ENCODE measurements at regions not wholly inside any gene's neighbourhood (a gene's known extent, or its start where the extent isn't known, plus 50 kb on each side); places are given as distances from the start of the nearest gene placed in this dataset.

GRCh38 chr5:86447362-86447761 lies 170.4 kb upstream of the COX7C start:
- in situ Hi-C loops (cut with MboI) (no loop called here), intact Hi-C loops (cut with micrococcal nuclease; ENCODE audit: unreplicated experiment) (no loop called here)
- Histone ChIP-seq H3K9ac (ENCODE audit: control insufficient read depth, insufficient read depth, low read length) (no peak overlapping the region), H3K4me3 (no peak overlapping the region), H3K36me3 (ENCODE audit: control insufficient read depth in 2 of 2, insufficient read depth in 2 of 2, low read length in 1 of 2) (no peaks in the 10 kb centered on the region), H2AFZ (ENCODE audit: control insufficient read depth, low read depth, low read length) (no peak overlapping the region), H3K9me3 (replicated peaks; ENCODE audit: control insufficient read depth, insufficient read depth, low read length) (no peaks in the 10 kb centered on the region), H3K4me2 (ENCODE audit: control insufficient read depth, insufficient read depth) (no peak overlapping the region), H3K27me3 (replicated peaks in 1 of 2; ENCODE audit: control insufficient read depth in 2 of 2, insufficient read depth in 2 of 2, low read length in 1 of 2) (no peaks in the 10 kb centered on the region; a peak in 1 of 4 replicates), H3K79me2 (ENCODE audit: control insufficient read depth, insufficient read depth, low read length) (no peaks in the 10 kb centered on the region), H3K27ac (ENCODE audit: control insufficient read depth, insufficient read depth) (no peak overlapping the region), H4K20me1 (ENCODE audit: control insufficient read depth, insufficient read depth) (no peaks in the 10 kb centered on the region), H3K4me1 (ENCODE audit: control insufficient read depth, insufficient read depth, low read length) (no peaks in the 10 kb centered on the region)
- DNase-seq (ENCODE audit: low read depth, low spot score) (no peak), ATAC-seq (no peak), FAIRE-seq (no peak)
- ChIA-PET POLR2A (no interaction called here), SMC1A (ENCODE audit: uncharacterized antibody, unreplicated experiment) (no interaction called here), RAD21 (ENCODE audit: unreplicated experiment) (no interaction called here), CTCF (no interaction called here)
- TF ChIP-seq KAT2A (conservative IDR thresholded peaks at IDR 0.05; ENCODE audit: control insufficient read depth, low read depth, low read length), result no peak
- 0% methylated on average over 1 of the region's 1 CpG for WGBS (ENCODE audit: insufficient coverage, insufficient replicate concordance, low lambda C conversion rate, missing lambda C conversion rate)
- no TSS peak for BruUV-seq (replicated peaks)

GRCh38 chr5:86452251-86452650 lies 165.5 kb upstream of the COX7C start:
- intact Hi-C loops (cut with micrococcal nuclease; ENCODE audit: unreplicated experiment), result no loop called here
- ChIA-PET RAD21 (ENCODE audit: unreplicated experiment) (no interaction called here), POLR2A (no interaction called here), SMC1A (ENCODE audit: uncharacterized antibody, unreplicated experiment) (no interaction called here), CTCF (no interaction called here)
- H3K4me2 ChIP-seq (ENCODE audit: control insufficient read depth, insufficient read depth), result no peak overlapping the region
- no peaks in the 10 kb centered on the region for H3K9me3 ChIP-seq (replicated peaks; ENCODE audit: control insufficient read depth, insufficient read depth, low read length)
- H3K36me3 ChIP-seq (ENCODE audit: control insufficient read depth in 2 of 2, insufficient read depth in 2 of 2, low read length in 1 of 2), result no peaks in the 10 kb centered on the region
- FAIRE-seq, result no peak
- no peaks in the 10 kb centered on the region for H3K27me3 ChIP-seq (replicated peaks in 1 of 2; ENCODE audit: control insufficient read depth in 2 of 2, insufficient read depth in 2 of 2, low read length in 1 of 2)
- H3K27ac ChIP-seq (ENCODE audit: control insufficient read depth, insufficient read depth), result no peak overlapping the region
- BruUV-seq (replicated peaks), result no TSS peak
- no peak overlapping the region for H2AFZ ChIP-seq (ENCODE audit: control insufficient read depth, low read depth, low read length)
- H3K9ac ChIP-seq (ENCODE audit: control insufficient read depth, insufficient read depth, low read length), result no peak overlapping the region
- no peaks in the 10 kb centered on the region for H3K79me2 ChIP-seq (ENCODE audit: control insufficient read depth, insufficient read depth, low read length)
- TF ChIP-seq NFIC (IDR thresholded peaks at IDR 0.05; ENCODE audit: low read depth, low read length), result no peak
- no peak for TF ChIP-seq NR2C1 (IDR thresholded peaks at IDR 0.05)
- TF ChIP-seq SMAD1 (IDR thresholded peaks at IDR 0.05; ENCODE audit: low read depth, partially characterized antibody), result no peak
- no peak for TF ChIP-seq CREM (IDR thresholded peaks at IDR 0.05; ENCODE audit: low read depth)
- no peak for TF ChIP-seq CHD2 (IDR thresholded peaks at IDR 0.05; ENCODE audit: borderline replicate concordance, low read depth, low read length)
- TF ChIP-seq ZSCAN29 (IDR thresholded peaks at IDR 0.05), result no peak
- TF ChIP-seq CBX3 (IDR thresholded peaks at IDR 0.05; ENCODE audit: borderline replicate concordance, low read depth), result no peak
- no peak for DNase-seq (ENCODE audit: low read depth, low spot score)
- no peaks in the 10 kb centered on the region for H3K4me1 ChIP-seq (ENCODE audit: control insufficient read depth, insufficient read depth, low read length)
- no peak overlapping the region for H3K4me3 ChIP-seq
- no peaks in the 10 kb centered on the region for H4K20me1 ChIP-seq (ENCODE audit: control insufficient read depth, insufficient read depth)
- in situ Hi-C loops (cut with MboI), result no loop called here
- ATAC-seq, result no peak
